ENCODE measurements at regions not wholly inside any gene's neighbourhood (a gene's known extent, or its start where the extent isn't known, plus 50 kb on each side); places are given as distances from the start of the nearest gene placed in this dataset.

- DNase-seq = no peak
Measured at GRCh38 chr10:117424883-117425649, 49.8 kb upstream of the PDZD8 start.

Data from fibroblast of skin of scalp (primary cell).